Vagina (tissue), 2 donors: ENCODE measurements at regions not wholly inside any gene's neighbourhood (a gene's known extent, or its start where the extent isn't known, plus 50 kb on each side); places are given as distances from the start of the nearest gene placed in this dataset.

Source experiments
- CTCF ChIP-seq, 3 experiments: fragments of 450-650 bp in 2 of 3; fragments of 200-600 bp in 1 of 3; sonication (generic) in 1 of 3; IDR thresholded peaks; one replicate each; pipeline ENCODE4 v1.5.1; 2017 to 2019; ENCODE audit warnings: antibody characterized with exemption in 3 of 3, mild to moderate bottlenecking in 2 of 3, moderate library complexity in 2 of 3
- POLR2AphosphoS5 ChIP-seq, 2 donors: sonication (generic); formaldehyde crosslinking; IDR thresholded peaks; one replicate each; pipeline ENCODE4 v1.9.0; 2017; ENCODE audit warnings: antibody characterized with exemption in 2 of 2, mild to moderate bottlenecking in 2 of 2, low read depth in 1 of 2; ENCODE audit not compliant: insufficient read depth in 1 of 2

DNA sequence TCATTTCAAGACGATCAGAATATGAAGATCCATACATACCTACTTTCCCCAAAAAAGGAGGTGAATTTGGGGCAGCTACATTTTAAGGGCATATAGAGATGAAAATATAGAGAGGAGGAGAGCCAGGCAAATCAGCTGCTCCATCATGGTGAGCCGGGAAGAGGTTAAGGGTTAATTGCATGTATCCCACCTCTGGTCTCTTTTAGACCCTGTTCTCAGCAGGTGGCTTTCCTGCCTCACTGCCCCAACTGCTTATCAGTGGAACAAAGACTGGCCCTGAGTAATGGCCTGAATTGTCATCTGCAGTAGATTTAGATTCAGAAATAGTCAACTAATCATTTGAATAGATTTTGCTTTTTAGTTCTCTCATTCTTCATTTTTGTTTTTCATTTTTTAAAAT, 206.6 kb downstream of the SPRY2 start:
- no peak for TF ChIP-seq POLR2AphosphoS5 (IDR thresholded peaks at IDR 0.05; ENCODE audit: insufficient read depth in 1 of 2, low read depth in 1 of 2)
- TF ChIP-seq CTCF (IDR thresholded peaks at IDR 0.05), result no peak
